ENCODE measurements at regions not wholly inside any gene's neighbourhood (a gene's known extent, or its start where the extent isn't known, plus 50 kb on each side); places are given as distances from the start of the nearest gene placed in this dataset.
"Not testable (repeated sequence)": the region's sequence is repeated elsewhere in the genome, so short reads cannot be mapped to it uniquely, and the experiment has no call there.

GRCh38 chr11:67940440-67940839 is 63.5 kb downstream of the UNC93B1 start:
- ATAC-seq; H3K36me3 ChIP-seq (ENCODE audit: low read depth); H3K4me3 ChIP-seq; H3K4me1 ChIP-seq (ENCODE audit: low read depth); H3K9me3 ChIP-seq; DNase-seq; intact Hi-C loops (cut with DNase I, micrococcal nuclease): not testable (repeated sequence)

- DNase-seq; H3K4me3 ChIP-seq; H3K9me3 ChIP-seq; H3K36me3 ChIP-seq (ENCODE audit: low read depth); intact Hi-C loops (cut with DNase I, micrococcal nuclease); ATAC-seq; H3K4me1 ChIP-seq (ENCODE audit: low read depth): not testable (repeated sequence)
Observed at GRCh38 chr11:67938964-67939363, 64.9 kb downstream of the UNC93B1 start.

- not testable (repeated sequence) for H3K4me3 ChIP-seq, DNase-seq
Observed at GRCh38 chr11:67938371-67938770, 65.5 kb downstream of the UNC93B1 start.

GRCh38 chr11:67923565-67923964 is 80.3 kb downstream of the UNC93B1 start:
- DNase-seq; H3K4me3 ChIP-seq; H3K36me3 ChIP-seq (ENCODE audit: low read depth); intact Hi-C loops (cut with DNase I, micrococcal nuclease); H3K4me1 ChIP-seq (ENCODE audit: low read depth); ATAC-seq; H3K9me3 ChIP-seq: not testable (repeated sequence)

More at GRCh38 chr11:67938371-67938770, 65.5 kb downstream of the UNC93B1 start:
- intact Hi-C loops (cut with DNase I, micrococcal nuclease); H3K4me1 ChIP-seq (ENCODE audit: low read depth); H3K9me3 ChIP-seq; H3K36me3 ChIP-seq (ENCODE audit: low read depth); ATAC-seq: not testable (repeated sequence)

- intact Hi-C loops (cut with DNase I, micrococcal nuclease); DNase-seq; H3K4me3 ChIP-seq; H3K9me3 ChIP-seq; H3K36me3 ChIP-seq (ENCODE audit: low read depth); H3K4me1 ChIP-seq (ENCODE audit: low read depth); ATAC-seq: not testable (repeated sequence)
Observed at GRCh38 chr11:67920546-67920945, 83.4 kb downstream of the UNC93B1 start.

- DNase-seq; intact Hi-C loops (cut with DNase I, micrococcal nuclease); H3K4me1 ChIP-seq (ENCODE audit: low read depth); ATAC-seq; H3K36me3 ChIP-seq (ENCODE audit: low read depth); H3K4me3 ChIP-seq; H3K9me3 ChIP-seq: not testable (repeated sequence)
Observed at GRCh38 chr11:67912184-67912583, 91.7 kb downstream of the UNC93B1 start.

GRCh38 chr11:67911211-67911610 is 92.7 kb downstream of the UNC93B1 start:
- H3K36me3 ChIP-seq (ENCODE audit: low read depth); ATAC-seq; H3K9me3 ChIP-seq; DNase-seq; H3K4me3 ChIP-seq; intact Hi-C loops (cut with DNase I, micrococcal nuclease); H3K4me1 ChIP-seq (ENCODE audit: low read depth): not testable (repeated sequence)

- H3K9me3 ChIP-seq; H3K36me3 ChIP-seq (ENCODE audit: low read depth); H3K4me3 ChIP-seq; ATAC-seq; intact Hi-C loops (cut with DNase I, micrococcal nuclease); DNase-seq; H3K4me1 ChIP-seq (ENCODE audit: low read depth): not testable (repeated sequence)
Observed at GRCh38 chr11:67910803-67911202, 93.1 kb downstream of the UNC93B1 start.

- H3K4me3 ChIP-seq; H3K4me1 ChIP-seq (ENCODE audit: low read depth); ATAC-seq; H3K9me3 ChIP-seq; H3K36me3 ChIP-seq (ENCODE audit: low read depth); intact Hi-C loops (cut with DNase I, micrococcal nuclease); DNase-seq: not testable (repeated sequence)
Observed at GRCh38 chr11:67906969-67907368, 96.9 kb downstream of the UNC93B1 start.

- ATAC-seq; intact Hi-C loops (cut with DNase I, micrococcal nuclease); H3K9me3 ChIP-seq; DNase-seq; H3K36me3 ChIP-seq (ENCODE audit: low read depth); H3K4me1 ChIP-seq (ENCODE audit: low read depth); H3K4me3 ChIP-seq: not testable (repeated sequence)
Observed at GRCh38 chr11:67899462-67899861, 104.4 kb downstream of the UNC93B1 start.

GRCh38 chr11:67893487-67893886 is 110.4 kb downstream of the UNC93B1 start:
- H3K36me3 ChIP-seq (ENCODE audit: low read depth); ATAC-seq; H3K4me3 ChIP-seq; DNase-seq; intact Hi-C loops (cut with DNase I, micrococcal nuclease); H3K9me3 ChIP-seq; H3K4me1 ChIP-seq (ENCODE audit: low read depth): not testable (repeated sequence)

- H3K9me3 ChIP-seq; DNase-seq; H3K4me3 ChIP-seq; ATAC-seq; intact Hi-C loops (cut with DNase I, micrococcal nuclease); H3K36me3 ChIP-seq (ENCODE audit: low read depth): not testable (repeated sequence)
- H3K4me1 ChIP-seq (ENCODE audit: low read depth): peaks cover 12% of the 10 kb centered on the region
Observed at GRCh38 chr11:67889646-67890045, 114.3 kb downstream of the UNC93B1 start.

- intact Hi-C loops (cut with DNase I, micrococcal nuclease): not testable (repeated sequence)
Observed at GRCh38 chr11:67888056-67888455, 115.8 kb downstream of the UNC93B1 start.

GRCh38 chr11:67886672-67887071 is 117.2 kb downstream of the UNC93B1 start:
- H3K4me3 ChIP-seq; H3K9me3 ChIP-seq; DNase-seq; H3K36me3 ChIP-seq (ENCODE audit: low read depth); ATAC-seq; intact Hi-C loops (cut with DNase I, micrococcal nuclease): not testable (repeated sequence)
- H3K4me1 ChIP-seq (ENCODE audit: low read depth): peaks cover 12% of the 10 kb centered on the region

More at GRCh38 chr11:67888056-67888455, 115.8 kb downstream of the UNC93B1 start:
- H3K4me3 ChIP-seq; DNase-seq; H3K36me3 ChIP-seq (ENCODE audit: low read depth); ATAC-seq; H3K9me3 ChIP-seq: not testable (repeated sequence)
- peaks cover 12% of the 10 kb centered on the region for H3K4me1 ChIP-seq (ENCODE audit: low read depth)

- H3K9me3 ChIP-seq; H3K4me3 ChIP-seq; ATAC-seq; H3K36me3 ChIP-seq (ENCODE audit: low read depth); intact Hi-C loops (cut with DNase I, micrococcal nuclease): not testable (repeated sequence)
- H3K4me1 ChIP-seq (ENCODE audit: low read depth): peaks cover 12% of the 10 kb centered on the region
- DNase-seq: peak in 1 of 3 donors; percentile 34
Observed at GRCh38 chr11:67886207-67886606, 117.7 kb downstream of the UNC93B1 start.

All from mucosa of descending colon (tissue), 3 donors.